OCI-LY3 (cell line): ENCODE measurements at regions not wholly inside any gene's neighbourhood (a gene's known extent, or its start where the extent isn't known, plus 50 kb on each side); places are given as distances from the start of the nearest gene placed in this dataset.

ENCODE experiments used
- CTCF ChIP-seq: fragments of 200-600, 300-600 bp; sonication (generic); IDR thresholded peaks from 2 replicates; pipeline ENCODE4 v1.5.1; 2014; ENCODE audit warnings: antibody characterized with exemption, low read length, low read depth
- EZH2phosphoT487 ChIP-seq: fragments of 200-600 bp; shearing (Covaris generic); IDR thresholded peaks from 2 replicates; pipeline ENCODE4 v1.6.1; 2018; ENCODE audit warnings: antibody characterized with exemption, mixed run types, low read depth

- TF ChIP-seq CTCF (no peak), EZH2phosphoT487 (no peak)
Measured at GRCh38 chrX:13891377-13892140, 74.7 kb upstream of the GPM6B start.
